DMS79 (cell line): ENCODE measurements at regions not wholly inside any gene's neighbourhood (a gene's known extent, or its start where the extent isn't known, plus 50 kb on each side); places are given as distances from the start of the nearest gene placed in this dataset.

Source experiments
- DNase-seq: peaks from one replicate; lab custom pipeline; 2025; lab: John Stamatoyannopoulos, UW

GRCh38 chr2:117639401-117639800, 175.1 kb upstream of the DDX18 start:
- no peak for DNase-seq

GRCh38 chr2:117644403-117644802, 170.1 kb upstream of the DDX18 start:
- DNase-seq = no peak

GRCh38 chr2:117645458-117645857, 169.0 kb upstream of the DDX18 start:
- DNase-seq = no peak

GRCh38 chr2:117646099-117646498, 168.4 kb upstream of the DDX18 start:
- no peak for DNase-seq

GRCh38 chr2:117646872-117647271, 167.6 kb upstream of the DDX18 start:
- no peak for DNase-seq

- no peak for DNase-seq
Observed at GRCh38 chr2:117656546-117656945, 157.9 kb upstream of the DDX18 start.

GRCh38 chr2:117661619-117662018, 152.9 kb upstream of the DDX18 start:
- DNase-seq = no peak

GRCh38 chr2:117674172-117674571, 140.3 kb upstream of the DDX18 start:
- DNase-seq = no peak

- DNase-seq = no peak
Observed at GRCh38 chr2:117679952-117680351, 134.5 kb upstream of the DDX18 start.

GRCh38 chr2:117684919-117685318, 129.6 kb upstream of the DDX18 start:
- DNase-seq = no peak

GRCh38 chr2:117686699-117687098, 127.8 kb upstream of the DDX18 start:
- DNase-seq = no peak

GRCh38 chr2:117691595-117691994, 122.9 kb upstream of the DDX18 start:
- DNase-seq = no peak

GRCh38 chr2:117692001-117692763, 122.3 kb upstream of the DDX18 start:
- no peak for DNase-seq

GRCh38 chr2:117693154-117693553, 121.3 kb upstream of the DDX18 start:
- no peak for DNase-seq

GRCh38 chr2:117693651-117694050, 120.8 kb upstream of the DDX18 start:
- DNase-seq = no peak

- DNase-seq = no peak
Observed at GRCh38 chr2:117698287-117698686, 116.2 kb upstream of the DDX18 start.

- no peak for DNase-seq
Observed at GRCh38 chr2:117698819-117699218, 115.7 kb upstream of the DDX18 start.

- no peak for DNase-seq
Observed at GRCh38 chr2:117700471-117700870, 114.0 kb upstream of the DDX18 start.

- no peak for DNase-seq
Observed at GRCh38 chr2:117701365-117701764, 113.1 kb upstream of the DDX18 start.

GRCh38 chr2:117702098-117702497, 112.4 kb upstream of the DDX18 start:
- no peak for DNase-seq

- no peak for DNase-seq
Observed at GRCh38 chr2:117703858-117704257, 110.6 kb upstream of the DDX18 start.

- no peak for DNase-seq
Observed at GRCh38 chr2:117704818-117705217, 109.7 kb upstream of the DDX18 start.

- DNase-seq = no peak
Observed at GRCh38 chr2:117707874-117708273, 106.6 kb upstream of the DDX18 start.

- no peak for DNase-seq
Observed at GRCh38 chr2:117712684-117713083, 101.8 kb upstream of the DDX18 start.
